B cell (primary cell): ENCODE measurements at regions not wholly inside any gene's neighbourhood (a gene's known extent, or its start where the extent isn't known, plus 50 kb on each side); places are given as distances from the start of the nearest gene placed in this dataset.

Experiments
- EZH2 ChIP-seq: IDR thresholded peaks from 2 replicates; pipeline ENCODE4 v1.6.1; 2012; ENCODE audit warnings: borderline replicate concordance, low read depth, mild to moderate bottlenecking, moderate library complexity, low read length; ENCODE audit not compliant: insufficient read depth, poor library complexity, severe bottlenecking
- TF ChIP-seq, protein P1 (sequence below): fragments of 200-600 bp; IDR thresholded peaks from one replicate; pipeline ENCODE4 v1.8.0; 2022; ENCODE audit warnings: antibody characterized with exemption, mild to moderate bottlenecking

DNA sequence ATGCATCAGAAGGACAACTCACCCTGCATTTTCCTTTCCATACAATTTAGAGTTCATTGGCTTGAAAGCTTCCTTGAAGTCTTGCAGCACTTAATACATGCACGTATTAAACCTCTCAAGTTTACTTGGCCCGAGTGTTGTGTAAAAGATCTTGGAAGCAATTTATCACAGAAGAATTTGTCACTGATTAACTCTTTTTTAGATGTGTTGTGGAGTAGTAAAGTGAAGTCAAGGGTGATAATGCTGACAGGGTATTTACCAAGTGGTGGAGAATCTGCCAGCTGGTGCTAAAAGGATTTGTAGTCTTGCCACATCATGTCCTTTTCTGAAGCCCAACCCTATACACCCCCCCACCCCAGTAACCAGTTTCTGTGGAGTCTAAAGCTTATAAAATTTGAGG, 421.0 kb upstream of the MIR17HG start:
- TF ChIP-seq, protein P1, sequence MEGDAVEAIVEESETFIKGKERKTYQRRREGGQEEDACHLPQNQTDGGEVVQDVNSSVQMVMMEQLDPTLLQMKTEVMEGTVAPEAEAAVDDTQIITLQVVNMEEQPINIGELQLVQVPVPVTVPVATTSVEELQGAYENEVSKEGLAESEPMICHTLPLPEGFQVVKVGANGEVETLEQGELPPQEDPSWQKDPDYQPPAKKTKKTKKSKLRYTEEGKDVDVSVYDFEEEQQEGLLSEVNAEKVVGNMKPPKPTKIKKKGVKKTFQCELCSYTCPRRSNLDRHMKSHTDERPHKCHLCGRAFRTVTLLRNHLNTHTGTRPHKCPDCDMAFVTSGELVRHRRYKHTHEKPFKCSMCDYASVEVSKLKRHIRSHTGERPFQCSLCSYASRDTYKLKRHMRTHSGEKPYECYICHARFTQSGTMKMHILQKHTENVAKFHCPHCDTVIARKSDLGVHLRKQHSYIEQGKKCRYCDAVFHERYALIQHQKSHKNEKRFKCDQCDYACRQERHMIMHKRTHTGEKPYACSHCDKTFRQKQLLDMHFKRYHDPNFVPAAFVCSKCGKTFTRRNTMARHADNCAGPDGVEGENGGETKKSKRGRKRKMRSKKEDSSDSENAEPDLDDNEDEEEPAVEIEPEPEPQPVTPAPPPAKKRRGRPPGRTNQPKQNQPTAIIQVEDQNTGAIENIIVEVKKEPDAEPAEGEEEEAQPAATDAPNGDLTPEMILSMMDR = no peak
- TF ChIP-seq EZH2 = no peak
